SK-N-SH (cell line): ENCODE measurements at regions not wholly inside any gene's neighbourhood (a gene's known extent, or its start where the extent isn't known, plus 50 kb on each side); places are given as distances from the start of the nearest gene placed in this dataset.

ENCODE experiments used
- CTCF ChIA-PET: fragments of 300-600, 350-600 bp; formaldehyde crosslinking; extraction: SDS; loops from one replicate; lab custom pipeline; 2021; lab: Yijun Ruan, JAX
- POLR2A ChIA-PET: fragments of 350-600 bp; sonication (Branson Sonifier 250); formaldehyde crosslinking; extraction: SDS; loops from one replicate; lab custom pipeline; 2020; ENCODE audit warnings: antibody characterized with exemption, inconsistent platforms; lab: Yijun Ruan, JAX
- DNase-seq: peaks from one replicate; pipeline ENCODE4 v3.0.0; 2012
- H2AFZ ChIP-seq: fragments of 200-600 bp; sonication (generic); 2 replicates; pipeline ENCODE4 v1.8.1; 2016; ENCODE audit warnings: antibody characterized with exemption, mild to moderate bottlenecking, low read depth
- H3F3A ChIP-seq: fragments of 200-600 bp; sonication (generic); replicated peaks from 2 replicates; pipeline ENCODE3; 2016; ENCODE audit warnings: antibody characterized with exemption, mild to moderate bottlenecking; ENCODE audit not compliant: insufficient read depth
- H3K27ac ChIP-seq, 2 experiments: fragments of 200-500 bp in 1 of 2; fragments of 200-600 bp in 1 of 2; sonication (Bioruptor generic) in 1 of 2; sonication (generic), shearing (Covaris generic) in 1 of 2; 2 replicates each; pipeline versions ENCODE4 v1.5.1 to v1.6.1; 2014 to 2016; ENCODE audit warnings: low read depth in 2 of 2, inconsistent platforms in 1 of 2, low read length in 1 of 2, mild to moderate bottlenecking in 1 of 2, mixed read lengths in 1 of 2
- H3K27me3 ChIP-seq: fragments of 200-600 bp; sonication (generic), shearing (Covaris generic); 2 replicates; pipeline ENCODE4 v1.6.1; 2016; ENCODE audit warnings: mixed run types; ENCODE audit not compliant: insufficient read depth
- H3K36me3 ChIP-seq, 2 experiments: fragments of 200-500 bp in 1 of 2; fragments of 200-600 bp in 1 of 2; sonication (Bioruptor generic) in 1 of 2; sonication (generic) in 1 of 2; replicated peaks in 1 of 2; 2 replicates each; pipeline versions ENCODE3 to v1.5.1; 2014 to 2016; ENCODE audit warnings: low read length in 1 of 2, mild to moderate bottlenecking in 1 of 2; ENCODE audit not compliant: insufficient read depth in 2 of 2, control insufficient read depth in 1 of 2
- H3K4me1 ChIP-seq, 2 experiments: fragments of 200-500 bp in 1 of 2; fragments of 200-600 bp in 1 of 2; sonication (Bioruptor generic) in 1 of 2; sonication (generic), shearing (Covaris generic) in 1 of 2; 2 replicates each; pipeline versions ENCODE4 v1.5.1 to v1.6.1; 2014 to 2016; ENCODE audit warnings: low read depth in 1 of 2, low read length in 1 of 2, mixed run types in 1 of 2; ENCODE audit not compliant: insufficient read depth in 2 of 2, control insufficient read depth in 1 of 2
- H3K4me2 ChIP-seq: fragments of 200-600 bp; sonication (generic), shearing (Covaris generic); 2 replicates; pipeline ENCODE4 v1.6.1; 2017; ENCODE audit warnings: mixed run types
- H3K4me3 ChIP-seq, 2 experiments: fragments of 200-500 bp in 1 of 2; fragments of 200-600 bp in 1 of 2; sonication (Bioruptor generic) in 1 of 2; sonication (generic), shearing (Covaris generic) in 1 of 2; 2 replicates each; pipeline versions ENCODE4 v1.5.1 to v1.8.1; 2014 to 2016; ENCODE audit warnings: low read depth in 2 of 2, inconsistent platforms in 1 of 2, low read length in 1 of 2, mild to moderate bottlenecking in 1 of 2, mixed read lengths in 1 of 2, moderate library complexity in 1 of 2
- H3K79me2 ChIP-seq: fragments of 200-600 bp; sonication (generic); 2 replicates; pipeline ENCODE4 v1.8.1; 2017; ENCODE audit warnings: mild to moderate bottlenecking; ENCODE audit not compliant: insufficient read depth
- H3K9ac ChIP-seq: fragments of 200-600 bp; sonication (generic); 2 replicates; pipeline ENCODE4 v1.6.1; 2017; ENCODE audit warnings: mixed run types
- H3K9me2 ChIP-seq: fragments of 200-600 bp; sonication (generic); 2 replicates; pipeline ENCODE4 v1.6.1; 2017; ENCODE audit warnings: mixed run types
- H3K9me3 ChIP-seq: fragments of 200-600 bp; sonication (generic); 2 replicates; pipeline ENCODE4 v1.6.1; 2017; ENCODE audit warnings: mixed run types, mild to moderate bottlenecking, moderate library complexity
- H4K20me1 ChIP-seq: fragments of 200-600 bp; sonication (generic); 2 replicates; pipeline ENCODE4 v1.6.1; 2017; ENCODE audit warnings: mild to moderate bottlenecking, mixed run types; ENCODE audit not compliant: insufficient read depth
- ELF1 ChIP-seq: IDR thresholded peaks from 2 replicates; pipeline ENCODE4 v1.4.0; 2012
- EP300 ChIP-seq, 2 experiments: IDR thresholded peaks; 2 replicates each; pipeline versions ENCODE4 v1.4.0 to v1.6.1; 2012; ENCODE audit warnings: borderline replicate concordance in 1 of 2, low read depth in 1 of 2, low read length in 1 of 2
- FOXM1 ChIP-seq: IDR thresholded peaks from 2 replicates; pipeline ENCODE4 v1.4.0; 2012; ENCODE audit warnings: low read depth, mild to moderate bottlenecking
- GABPA ChIP-seq: IDR thresholded peaks from 2 replicates; pipeline ENCODE4 v1.4.0; 2012; ENCODE audit warnings: low read depth, mild to moderate bottlenecking
- GATA2 ChIP-seq: sonication (generic); formaldehyde crosslinking; IDR thresholded peaks from 2 replicates; pipeline ENCODE4 v1.5.0; 2020; ENCODE audit warnings: mild to moderate bottlenecking, missing genetic modification reagents
- JUND ChIP-seq: IDR thresholded peaks from 2 replicates; pipeline ENCODE4 v1.4.0; 2012
- MEF2A ChIP-seq: IDR thresholded peaks from 2 replicates; pipeline ENCODE4 v1.4.0; 2012; ENCODE audit warnings: low read depth, borderline replicate concordance
- NFIC ChIP-seq: IDR thresholded peaks from 2 replicates; pipeline ENCODE4 v1.4.0; 2012; ENCODE audit warnings: borderline replicate concordance
- NRF1 ChIP-seq: IDR thresholded peaks from 2 replicates; pipeline ENCODE4 v1.6.1; 2012; ENCODE audit warnings: low read depth, mild to moderate bottlenecking, low read length
- PBX3 ChIP-seq: IDR thresholded peaks from 2 replicates; pipeline ENCODE4; 2012
- POLR2AphosphoS5 ChIP-seq: IDR thresholded peaks from 2 replicates; pipeline ENCODE4 v1.6.1; 2012; ENCODE audit warnings: low read depth, low read length
- RCOR1 ChIP-seq: fragments of 150-350 bp; IDR thresholded peaks from 2 replicates; pipeline ENCODE4 v1.6.1; 2017; ENCODE audit warnings: antibody characterized with exemption, low read length
- RFX5 ChIP-seq: IDR thresholded peaks from 2 replicates; pipeline ENCODE4 v1.6.1; 2012; ENCODE audit warnings: mild to moderate bottlenecking, improper control_type of control experiment, low read length
- SIN3A ChIP-seq: IDR thresholded peaks from 2 replicates; pipeline ENCODE4 v1.6.1; 2012; ENCODE audit warnings: low read depth, mild to moderate bottlenecking, low read length, moderate library complexity, borderline replicate concordance
- SMC3 ChIP-seq: IDR thresholded peaks from 2 replicates; pipeline ENCODE4 v1.6.1; 2012; ENCODE audit warnings: low read depth, low read length, improper control_type of control experiment
- TAF1 ChIP-seq: IDR thresholded peaks from 2 replicates; pipeline ENCODE4 v1.6.1; 2012; ENCODE audit warnings: low read depth, mild to moderate bottlenecking, low read length, moderate library complexity, borderline replicate concordance
- TCF12 ChIP-seq: IDR thresholded peaks from 2 replicates; pipeline ENCODE4 v1.4.0; 2012
- TEAD4 ChIP-seq: IDR thresholded peaks from 2 replicates; pipeline ENCODE4 v1.4.0; 2012; ENCODE audit warnings: mild to moderate bottlenecking, borderline replicate concordance; ENCODE audit not compliant: insufficient read depth
- WGBS: methylation state at CpG from one replicate; pipeline ENCODE4 v1.1.6; 2017; ENCODE audit warnings: low lambda C conversion rate; 5-methylcytosine and 5-hydroxymethylcytosine counted together
- TF ChIP-seq, protein P1 (sequence below): IDR thresholded peaks from 2 replicates; pipeline ENCODE4 v1.6.1; 2012; ENCODE audit warnings: mild to moderate bottlenecking, low read depth, low read length, moderate library complexity
- TF ChIP-seq, protein P2 (sequence below): fragments of 150-350 bp; IDR thresholded peaks from 2 replicates; pipeline ENCODE4 v1.6.1; 2016; ENCODE audit warnings: mild to moderate bottlenecking, low read depth, low read length
- TF ChIP-seq, protein P3 (sequence below): fragments of 200-600 bp; sonication (generic); IDR thresholded peaks from 2 replicates; pipeline ENCODE4 v1.6.1; 2017; ENCODE audit warnings: antibody characterized with exemption, mild to moderate bottlenecking, moderate library complexity
- TF ChIP-seq, protein P4 (sequence below): IDR thresholded peaks from 2 replicates; pipeline ENCODE4 v1.4.0; 2012; ENCODE audit warnings: low read depth

- Histone ChIP-seq H3K4me1 (no peaks in the 10 kb centered on the region), H3K27me3 (no peaks in the 10 kb centered on the region), H3K27ac (no peak overlapping the region), H3K36me3 (no peaks in the 10 kb centered on the region), H3K9ac (no peak overlapping the region), H2AFZ (no peak overlapping the region), H3K9me2 (no peaks in the 10 kb centered on the region), H3K4me3 (no peak overlapping the region), H3K9me3 (no peaks in the 10 kb centered on the region), H3K4me2 (no peak overlapping the region), H4K20me1 (no peaks in the 10 kb centered on the region), H3F3A (no peaks in the 10 kb centered on the region), H3K79me2 (no peaks in the 10 kb centered on the region)
- TF ChIP-seq TCF12, result no peak
- TF ChIP-seq JUND, result no peak
- TF ChIP-seq SMC3, result no peak
- no peak for TF ChIP-seq ELF1
- no peak for TF ChIP-seq TAF1
- no peak for TF ChIP-seq NFIC
- no peak for TF ChIP-seq EP300 (IDR thresholded peaks at IDR 0.05; ENCODE audit: borderline replicate concordance in 1 of 2, low read depth in 1 of 2, low read length in 1 of 2)
- no peak for TF ChIP-seq POLR2AphosphoS5
- TF ChIP-seq, protein P1, sequence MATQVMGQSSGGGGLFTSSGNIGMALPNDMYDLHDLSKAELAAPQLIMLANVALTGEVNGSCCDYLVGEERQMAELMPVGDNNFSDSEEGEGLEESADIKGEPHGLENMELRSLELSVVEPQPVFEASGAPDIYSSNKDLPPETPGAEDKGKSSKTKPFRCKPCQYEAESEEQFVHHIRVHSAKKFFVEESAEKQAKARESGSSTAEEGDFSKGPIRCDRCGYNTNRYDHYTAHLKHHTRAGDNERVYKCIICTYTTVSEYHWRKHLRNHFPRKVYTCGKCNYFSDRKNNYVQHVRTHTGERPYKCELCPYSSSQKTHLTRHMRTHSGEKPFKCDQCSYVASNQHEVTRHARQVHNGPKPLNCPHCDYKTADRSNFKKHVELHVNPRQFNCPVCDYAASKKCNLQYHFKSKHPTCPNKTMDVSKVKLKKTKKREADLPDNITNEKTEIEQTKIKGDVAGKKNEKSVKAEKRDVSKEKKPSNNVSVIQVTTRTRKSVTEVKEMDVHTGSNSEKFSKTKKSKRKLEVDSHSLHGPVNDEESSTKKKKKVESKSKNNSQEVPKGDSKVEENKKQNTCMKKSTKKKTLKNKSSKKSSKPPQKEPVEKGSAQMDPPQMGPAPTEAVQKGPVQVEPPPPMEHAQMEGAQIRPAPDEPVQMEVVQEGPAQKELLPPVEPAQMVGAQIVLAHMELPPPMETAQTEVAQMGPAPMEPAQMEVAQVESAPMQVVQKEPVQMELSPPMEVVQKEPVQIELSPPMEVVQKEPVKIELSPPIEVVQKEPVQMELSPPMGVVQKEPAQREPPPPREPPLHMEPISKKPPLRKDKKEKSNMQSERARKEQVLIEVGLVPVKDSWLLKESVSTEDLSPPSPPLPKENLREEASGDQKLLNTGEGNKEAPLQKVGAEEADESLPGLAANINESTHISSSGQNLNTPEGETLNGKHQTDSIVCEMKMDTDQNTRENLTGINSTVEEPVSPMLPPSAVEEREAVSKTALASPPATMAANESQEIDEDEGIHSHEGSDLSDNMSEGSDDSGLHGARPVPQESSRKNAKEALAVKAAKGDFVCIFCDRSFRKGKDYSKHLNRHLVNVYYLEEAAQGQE, result no peak
- TF ChIP-seq, protein P2, sequence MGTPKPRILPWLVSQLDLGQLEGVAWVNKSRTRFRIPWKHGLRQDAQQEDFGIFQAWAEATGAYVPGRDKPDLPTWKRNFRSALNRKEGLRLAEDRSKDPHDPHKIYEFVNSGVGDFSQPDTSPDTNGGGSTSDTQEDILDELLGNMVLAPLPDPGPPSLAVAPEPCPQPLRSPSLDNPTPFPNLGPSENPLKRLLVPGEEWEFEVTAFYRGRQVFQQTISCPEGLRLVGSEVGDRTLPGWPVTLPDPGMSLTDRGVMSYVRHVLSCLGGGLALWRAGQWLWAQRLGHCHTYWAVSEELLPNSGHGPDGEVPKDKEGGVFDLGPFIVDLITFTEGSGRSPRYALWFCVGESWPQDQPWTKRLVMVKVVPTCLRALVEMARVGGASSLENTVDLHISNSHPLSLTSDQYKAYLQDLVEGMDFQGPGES, result no peak
- TF ChIP-seq GATA2 (CRISPR knock-in tag), result no peak
- POLR2A ChIA-PET, result no interaction called here
- DNase-seq, result no peak
- CTCF ChIA-PET, result no interaction called here
- WGBS, result 40% methylated on average over 3 of the region's 3 CpGs
Measured at GRCh38 chr5:86374611-86375010, 243.1 kb upstream of the COX7C start.

DNA sequence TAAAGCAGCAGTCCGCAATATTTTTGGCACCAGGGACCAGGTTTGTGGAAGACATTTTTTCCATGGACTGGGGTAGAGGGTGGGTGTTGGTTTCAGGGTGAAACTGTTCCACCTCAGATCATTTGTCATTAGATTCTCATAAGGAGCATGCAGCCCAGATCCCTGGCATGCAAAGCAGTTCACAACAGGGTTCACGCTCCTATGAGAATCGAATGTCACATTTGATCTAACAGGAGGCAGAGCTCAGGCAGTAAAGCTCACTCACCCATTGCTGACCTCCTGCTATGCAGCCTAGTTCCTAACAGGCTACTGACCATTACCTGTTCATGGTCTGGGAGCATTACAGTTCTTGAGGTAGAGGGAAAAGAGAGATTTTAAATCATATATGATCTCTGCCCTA, 241.5 kb upstream of the COX7C start:
- Histone ChIP-seq H4K20me1 (no peaks in the 10 kb centered on the region), H3F3A (no peaks in the 10 kb centered on the region), H2AFZ (no peak overlapping the region), H3K9ac (no peak overlapping the region), H3K4me2 (no peak overlapping the region), H3K4me3 (no peak overlapping the region), H3K9me3 (no peaks in the 10 kb centered on the region), H3K4me1 (no peaks in the 10 kb centered on the region), H3K79me2 (no peaks in the 10 kb centered on the region), H3K27ac (no peak overlapping the region), H3K36me3 (no peaks in the 10 kb centered on the region), H3K27me3 (no peaks in the 10 kb centered on the region), H3K9me2 (no peaks in the 10 kb centered on the region)
- 42% methylated on average over 3 of the region's 3 CpGs for WGBS
- DNase-seq, result no peak
- POLR2A ChIA-PET, result no interaction called here
- CTCF ChIA-PET, result no interaction called here
- TF ChIP-seq RCOR1 (no peak), TCF12 (no peak), SIN3A (no peak), RFX5 (no peak), TEAD4 (no peak), NRF1 (no peak), MEF2A (no peak), FOXM1 (no peak), GABPA (no peak), ELF1 (no peak), EP300 (IDR thresholded peaks at IDR 0.05; ENCODE audit: borderline replicate concordance in 1 of 2, low read depth in 1 of 2, low read length in 1 of 2) (no peak), PBX3 (no peak)
- TF ChIP-seq, protein P3, sequence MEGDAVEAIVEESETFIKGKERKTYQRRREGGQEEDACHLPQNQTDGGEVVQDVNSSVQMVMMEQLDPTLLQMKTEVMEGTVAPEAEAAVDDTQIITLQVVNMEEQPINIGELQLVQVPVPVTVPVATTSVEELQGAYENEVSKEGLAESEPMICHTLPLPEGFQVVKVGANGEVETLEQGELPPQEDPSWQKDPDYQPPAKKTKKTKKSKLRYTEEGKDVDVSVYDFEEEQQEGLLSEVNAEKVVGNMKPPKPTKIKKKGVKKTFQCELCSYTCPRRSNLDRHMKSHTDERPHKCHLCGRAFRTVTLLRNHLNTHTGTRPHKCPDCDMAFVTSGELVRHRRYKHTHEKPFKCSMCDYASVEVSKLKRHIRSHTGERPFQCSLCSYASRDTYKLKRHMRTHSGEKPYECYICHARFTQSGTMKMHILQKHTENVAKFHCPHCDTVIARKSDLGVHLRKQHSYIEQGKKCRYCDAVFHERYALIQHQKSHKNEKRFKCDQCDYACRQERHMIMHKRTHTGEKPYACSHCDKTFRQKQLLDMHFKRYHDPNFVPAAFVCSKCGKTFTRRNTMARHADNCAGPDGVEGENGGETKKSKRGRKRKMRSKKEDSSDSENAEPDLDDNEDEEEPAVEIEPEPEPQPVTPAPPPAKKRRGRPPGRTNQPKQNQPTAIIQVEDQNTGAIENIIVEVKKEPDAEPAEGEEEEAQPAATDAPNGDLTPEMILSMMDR, result no peak
- TF ChIP-seq, protein P4, sequence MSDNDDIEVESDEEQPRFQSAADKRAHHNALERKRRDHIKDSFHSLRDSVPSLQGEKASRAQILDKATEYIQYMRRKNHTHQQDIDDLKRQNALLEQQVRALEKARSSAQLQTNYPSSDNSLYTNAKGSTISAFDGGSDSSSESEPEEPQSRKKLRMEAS, result no peak
- TF ChIP-seq, protein P2, result no peak
